ENCODE measurements at regions not wholly inside any gene's neighbourhood (a gene's known extent, or its start where the extent isn't known, plus 50 kb on each side); places are given as distances from the start of the nearest gene placed in this dataset.

- no peak for TF ChIP-seq CTCF (IDR thresholded peaks at IDR 0.05)
- TF ChIP-seq EP300 (IDR thresholded peaks at IDR 0.05): no peak
- no peak for TF ChIP-seq POLR2A (IDR thresholded peaks at IDR 0.05)
Observed at GRCh38 chr1:244128591-244129383, 77.7 kb downstream of the ZBTB18 start.

Data from ovary (tissue), 3 donors.